SK-N-SH treated with all-trans-retinoic acid at 6 μM for 48 hours (cell line): ENCODE measurements at regions not wholly inside any gene's neighbourhood (a gene's known extent, or its start where the extent isn't known, plus 50 kb on each side); places are given as distances from the start of the nearest gene placed in this dataset.

ENCODE experiments used
- ATAC-seq: fragments of 200-7000 bp; cut with Tn5 transposase; 3 replicates; pipeline ENCODE4 v1.9.1; 2020; ENCODE audit warnings: mild to moderate bottlenecking, moderate library complexity
- ARNTL ChIP-seq: fragments of 450-650 bp; formaldehyde crosslinking; IDR thresholded peaks from 2 replicates; pipeline ENCODE4 v1.5.0; 2020; ENCODE audit warnings: low read depth, mild to moderate bottlenecking, moderate library complexity, borderline replicate concordance
- BACH2 ChIP-seq: fragments of 250-450 bp; sonication (Bioruptor Pico); IDR thresholded peaks from 2 replicates; pipeline ENCODE4 v1.9.0; 2021; ENCODE audit warnings: mild to moderate bottlenecking, borderline replicate concordance
- ESRRG ChIP-seq: fragments of 250-450 bp; sonication (Bioruptor Pico); IDR thresholded peaks from 2 replicates; pipeline ENCODE4 v1.6.1; 2021; ENCODE audit warnings: mild to moderate bottlenecking
- GLIS3 ChIP-seq: fragments of 250-450 bp; sonication (Bioruptor Pico); IDR thresholded peaks from 2 replicates; pipeline ENCODE4 v1.5.0; 2020; ENCODE audit warnings: mild to moderate bottlenecking, moderate library complexity
- ISL1 ChIP-seq: fragments of 250-450 bp; sonication (Bioruptor Pico); IDR thresholded peaks from 2 replicates; pipeline ENCODE4 v2.1.2; 2022; ENCODE audit warnings: mild to moderate bottlenecking, moderate library complexity
- PPARA ChIP-seq: fragments of 250-450 bp; sonication (Bioruptor Pico); IDR thresholded peaks from 2 replicates; pipeline ENCODE4 v1.5.0; 2020; ENCODE audit warnings: mild to moderate bottlenecking, borderline replicate concordance
- RARB ChIP-seq: fragments of 250-450 bp; sonication (Bioruptor Pico); IDR thresholded peaks from 2 replicates; pipeline ENCODE4 v1.8.0; 2021; ENCODE audit warnings: mild to moderate bottlenecking, moderate library complexity
- SNAI2 ChIP-seq: fragments of 250-450 bp; sonication (Bioruptor Pico); IDR thresholded peaks from 2 replicates; pipeline ENCODE4 v1.5.0; 2020; ENCODE audit warnings: mild to moderate bottlenecking, moderate library complexity
- TCF4 ChIP-seq: fragments of 250-450 bp; sonication (Bioruptor Pico); IDR thresholded peaks from 2 replicates; pipeline ENCODE4 v1.8.0; 2021; ENCODE audit warnings: mild to moderate bottlenecking, moderate library complexity, borderline replicate concordance
- TOX ChIP-seq: fragments of 250-450 bp; sonication (Bioruptor Pico); IDR thresholded peaks from 2 replicates; pipeline ENCODE4 v1.8.0; 2021; ENCODE audit warnings: mild to moderate bottlenecking, moderate library complexity, borderline replicate concordance
- ZC3H10 ChIP-seq: fragments of 250-450 bp; sonication (Bioruptor Pico); IDR thresholded peaks from 2 replicates; pipeline ENCODE4 v1.5.1; 2021; ENCODE audit warnings: mild to moderate bottlenecking, moderate library complexity
- ZFP3 ChIP-seq: fragments of 250-450 bp; sonication (Bioruptor Pico); IDR thresholded peaks from 2 replicates; pipeline ENCODE4 v1.5.0; 2020; ENCODE audit warnings: mild to moderate bottlenecking, moderate library complexity
- ZFP30 ChIP-seq: fragments of 450-650 bp; formaldehyde crosslinking; IDR thresholded peaks from 2 replicates; pipeline ENCODE4 v1.5.0; 2022; ENCODE audit warnings: mild to moderate bottlenecking, moderate library complexity
- ZNF565 ChIP-seq: fragments of 450-650 bp; formaldehyde crosslinking; conservative IDR thresholded peaks from 2 replicates; pipeline ENCODE4 v1.5.0; 2020; ENCODE audit warnings: low read depth, mild to moderate bottlenecking, moderate library complexity
- ZNF70 ChIP-seq: fragments of 450-650 bp; formaldehyde crosslinking; IDR thresholded peaks from 2 replicates; pipeline ENCODE4 v1.5.0; 2020; ENCODE audit warnings: mild to moderate bottlenecking, moderate library complexity
- ZNF8 ChIP-seq: fragments of 450-650 bp; formaldehyde crosslinking; IDR thresholded peaks from 2 replicates; pipeline ENCODE4 v1.5.0; 2020; ENCODE audit warnings: mild to moderate bottlenecking, moderate library complexity
- TF ChIP-seq, protein P1 (sequence below): fragments of 250-450 bp; sonication (Bioruptor Pico); IDR thresholded peaks from 2 replicates; pipeline ENCODE4 v1.5.1; 2020; ENCODE audit warnings: low read depth, mild to moderate bottlenecking, moderate library complexity
- TF ChIP-seq, protein P2 (sequence below): fragments of 250-450 bp; sonication (Bioruptor Pico); IDR thresholded peaks from 2 replicates; pipeline ENCODE4 v1.8.0; 2020; ENCODE audit warnings: mild to moderate bottlenecking, moderate library complexity, borderline replicate concordance
- TF ChIP-seq, protein P3 (sequence below): fragments of 250-450 bp; sonication (Bioruptor Pico); IDR thresholded peaks from 2 replicates; pipeline ENCODE4 v1.5.1; 2021; ENCODE audit warnings: mild to moderate bottlenecking, moderate library complexity
- TF ChIP-seq, protein P4 (sequence below): fragments of 250-450 bp; sonication (Bioruptor Pico); IDR thresholded peaks from 2 replicates; pipeline ENCODE4 v1.5.0; 2020; ENCODE audit warnings: mild to moderate bottlenecking, moderate library complexity

DNA sequence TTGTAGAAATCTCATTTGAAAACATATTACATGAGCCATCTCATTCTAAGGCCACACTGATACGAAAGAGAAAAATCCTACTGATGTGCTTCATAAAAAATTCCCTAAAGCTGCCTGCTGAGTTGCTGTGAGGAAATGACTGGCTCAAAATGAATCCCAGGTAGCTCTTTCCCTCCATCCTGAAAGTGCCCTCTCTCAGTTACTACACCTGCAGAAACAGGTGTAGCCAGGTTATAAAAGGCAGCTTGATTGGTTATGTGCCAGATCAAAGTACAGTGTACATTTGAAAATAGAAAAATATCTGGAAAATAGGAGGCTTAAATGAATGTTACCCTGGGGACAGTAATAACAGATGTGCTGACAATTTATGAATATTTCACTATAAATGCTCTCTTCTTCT, 833.4 kb upstream of the ADGRL4 start:
- ATAC-seq: no peak
- no peak for TF ChIP-seq ARNTL (CRISPR knock-in tag)
- TF ChIP-seq, protein P1, sequence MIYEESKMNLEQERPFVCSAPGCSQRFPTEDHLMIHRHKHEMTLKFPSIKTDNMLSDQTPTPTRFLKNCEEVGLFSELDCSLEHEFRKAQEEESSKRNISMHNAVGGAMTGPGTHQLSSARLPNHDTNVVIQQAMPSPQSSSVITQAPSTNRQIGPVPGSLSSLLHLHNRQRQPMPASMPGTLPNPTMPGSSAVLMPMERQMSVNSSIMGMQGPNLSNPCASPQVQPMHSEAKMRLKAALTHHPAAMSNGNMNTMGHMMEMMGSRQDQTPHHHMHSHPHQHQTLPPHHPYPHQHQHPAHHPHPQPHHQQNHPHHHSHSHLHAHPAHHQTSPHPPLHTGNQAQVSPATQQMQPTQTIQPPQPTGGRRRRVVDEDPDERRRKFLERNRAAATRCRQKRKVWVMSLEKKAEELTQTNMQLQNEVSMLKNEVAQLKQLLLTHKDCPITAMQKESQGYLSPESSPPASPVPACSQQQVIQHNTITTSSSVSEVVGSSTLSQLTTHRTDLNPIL (CRISPR knock-in tag): no peak
- no peak for TF ChIP-seq ZFP30 (CRISPR knock-in tag)
- no peak for TF ChIP-seq RARB (CRISPR knock-in tag)
- TF ChIP-seq BACH2: no peak
- no peak for TF ChIP-seq GLIS3 (CRISPR knock-in tag)
- no peak for TF ChIP-seq ZFP3
- TF ChIP-seq TOX: no peak

DNA sequence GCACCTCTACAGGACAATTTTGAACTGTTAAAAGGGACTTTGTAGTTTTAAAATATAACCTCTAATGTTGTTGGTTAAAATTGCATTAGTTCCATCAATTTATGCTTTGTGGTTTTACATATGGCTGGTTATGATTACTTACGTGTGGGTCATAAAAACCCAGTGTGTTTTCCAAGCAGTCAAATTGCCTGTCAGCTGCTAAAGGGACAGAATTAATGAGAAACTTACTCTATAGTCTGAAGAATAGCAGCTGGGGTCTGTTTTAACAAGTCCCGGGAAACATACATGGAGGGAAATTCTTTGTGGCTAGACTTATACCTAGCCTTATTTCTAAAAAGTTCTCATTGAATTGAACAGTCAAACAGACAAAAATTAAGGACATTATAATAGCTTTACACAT, 820.9 kb upstream of the ADGRL4 start:
- TF ChIP-seq PPARA (no peak), RARB (CRISPR knock-in tag) (no peak), ZFP3 (no peak), ARNTL (CRISPR knock-in tag) (no peak), ZC3H10 (CRISPR knock-in tag) (no peak), ISL1 (CRISPR knock-in tag) (no peak)
- no peak for ATAC-seq

DNA sequence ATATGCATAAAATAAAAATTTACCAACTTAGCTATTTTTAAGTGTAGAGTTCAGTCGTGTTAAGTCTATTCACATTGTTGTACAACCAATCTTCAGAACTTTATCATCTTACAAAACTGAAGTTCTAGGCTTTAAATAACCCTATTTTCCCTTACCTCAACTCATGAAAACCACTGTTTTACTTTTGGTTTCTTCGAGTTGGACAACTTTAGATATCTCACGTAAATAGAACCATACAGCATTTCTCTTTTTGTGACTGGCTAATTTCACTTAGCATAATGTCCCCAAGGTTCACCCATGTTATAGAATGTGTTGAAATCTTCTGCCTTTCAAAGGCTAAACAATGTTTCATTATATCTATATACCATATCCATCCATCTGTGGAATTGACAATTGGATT, 819.0 kb upstream of the ADGRL4 start:
- no peak for ATAC-seq
- TF ChIP-seq ZNF8 (no peak), ZFP30 (CRISPR knock-in tag) (no peak)
- TF ChIP-seq, protein P2, sequence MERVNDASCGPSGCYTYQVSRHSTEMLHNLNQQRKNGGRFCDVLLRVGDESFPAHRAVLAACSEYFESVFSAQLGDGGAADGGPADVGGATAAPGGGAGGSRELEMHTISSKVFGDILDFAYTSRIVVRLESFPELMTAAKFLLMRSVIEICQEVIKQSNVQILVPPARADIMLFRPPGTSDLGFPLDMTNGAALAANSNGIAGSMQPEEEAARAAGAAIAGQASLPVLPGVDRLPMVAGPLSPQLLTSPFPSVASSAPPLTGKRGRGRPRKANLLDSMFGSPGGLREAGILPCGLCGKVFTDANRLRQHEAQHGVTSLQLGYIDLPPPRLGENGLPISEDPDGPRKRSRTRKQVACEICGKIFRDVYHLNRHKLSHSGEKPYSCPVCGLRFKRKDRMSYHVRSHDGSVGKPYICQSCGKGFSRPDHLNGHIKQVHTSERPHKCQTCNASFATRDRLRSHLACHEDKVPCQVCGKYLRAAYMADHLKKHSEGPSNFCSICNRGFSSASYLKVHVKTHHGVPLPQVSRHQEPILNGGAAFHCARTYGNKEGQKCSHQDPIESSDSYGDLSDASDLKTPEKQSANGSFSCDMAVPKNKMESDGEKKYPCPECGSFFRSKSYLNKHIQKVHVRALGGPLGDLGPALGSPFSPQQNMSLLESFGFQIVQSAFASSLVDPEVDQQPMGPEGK (CRISPR knock-in tag): no peak
- TF ChIP-seq, protein P3, sequence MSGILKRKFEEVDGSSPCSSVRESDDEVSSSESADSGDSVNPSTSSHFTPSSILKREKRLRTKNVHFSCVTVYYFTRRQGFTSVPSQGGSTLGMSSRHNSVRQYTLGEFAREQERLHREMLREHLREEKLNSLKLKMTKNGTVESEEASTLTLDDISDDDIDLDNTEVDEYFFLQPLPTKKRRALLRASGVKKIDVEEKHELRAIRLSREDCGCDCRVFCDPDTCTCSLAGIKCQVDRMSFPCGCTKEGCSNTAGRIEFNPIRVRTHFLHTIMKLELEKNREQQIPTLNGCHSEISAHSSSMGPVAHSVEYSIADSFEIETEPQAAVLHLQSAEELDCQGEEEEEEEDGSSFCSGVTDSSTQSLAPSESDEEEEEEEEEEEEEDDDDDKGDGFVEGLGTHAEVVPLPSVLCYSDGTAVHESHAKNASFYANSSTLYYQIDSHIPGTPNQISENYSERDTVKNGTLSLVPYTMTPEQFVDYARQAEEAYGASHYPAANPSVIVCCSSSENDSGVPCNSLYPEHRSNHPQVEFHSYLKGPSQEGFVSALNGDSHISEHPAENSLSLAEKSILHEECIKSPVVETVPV: no peak

DNA sequence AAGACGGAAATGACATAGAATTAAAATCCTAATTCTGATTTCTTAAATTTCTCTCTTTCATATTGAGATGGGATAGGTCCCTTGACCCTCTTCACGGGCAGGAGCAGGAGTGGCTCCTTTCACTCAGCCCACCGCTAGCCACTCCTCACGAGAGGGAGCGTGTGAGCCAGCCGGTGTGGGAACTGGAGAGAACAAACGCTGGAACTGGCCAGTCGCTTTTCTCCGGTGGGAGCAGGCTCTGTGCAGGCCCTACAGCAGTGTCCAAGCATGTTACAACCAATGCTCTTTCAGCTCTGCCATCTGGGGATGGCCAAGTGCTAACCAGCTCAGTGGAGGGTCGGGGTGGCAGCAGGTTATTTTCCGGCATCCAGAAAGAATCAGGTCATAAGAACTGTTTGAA, 815.5 kb upstream of the ADGRL4 start:
- no peak for ATAC-seq
- no peak for TF ChIP-seq BACH2
- TF ChIP-seq PPARA: no peak
- TF ChIP-seq ZNF70 (CRISPR knock-in tag): no peak
- TF ChIP-seq, protein P4, sequence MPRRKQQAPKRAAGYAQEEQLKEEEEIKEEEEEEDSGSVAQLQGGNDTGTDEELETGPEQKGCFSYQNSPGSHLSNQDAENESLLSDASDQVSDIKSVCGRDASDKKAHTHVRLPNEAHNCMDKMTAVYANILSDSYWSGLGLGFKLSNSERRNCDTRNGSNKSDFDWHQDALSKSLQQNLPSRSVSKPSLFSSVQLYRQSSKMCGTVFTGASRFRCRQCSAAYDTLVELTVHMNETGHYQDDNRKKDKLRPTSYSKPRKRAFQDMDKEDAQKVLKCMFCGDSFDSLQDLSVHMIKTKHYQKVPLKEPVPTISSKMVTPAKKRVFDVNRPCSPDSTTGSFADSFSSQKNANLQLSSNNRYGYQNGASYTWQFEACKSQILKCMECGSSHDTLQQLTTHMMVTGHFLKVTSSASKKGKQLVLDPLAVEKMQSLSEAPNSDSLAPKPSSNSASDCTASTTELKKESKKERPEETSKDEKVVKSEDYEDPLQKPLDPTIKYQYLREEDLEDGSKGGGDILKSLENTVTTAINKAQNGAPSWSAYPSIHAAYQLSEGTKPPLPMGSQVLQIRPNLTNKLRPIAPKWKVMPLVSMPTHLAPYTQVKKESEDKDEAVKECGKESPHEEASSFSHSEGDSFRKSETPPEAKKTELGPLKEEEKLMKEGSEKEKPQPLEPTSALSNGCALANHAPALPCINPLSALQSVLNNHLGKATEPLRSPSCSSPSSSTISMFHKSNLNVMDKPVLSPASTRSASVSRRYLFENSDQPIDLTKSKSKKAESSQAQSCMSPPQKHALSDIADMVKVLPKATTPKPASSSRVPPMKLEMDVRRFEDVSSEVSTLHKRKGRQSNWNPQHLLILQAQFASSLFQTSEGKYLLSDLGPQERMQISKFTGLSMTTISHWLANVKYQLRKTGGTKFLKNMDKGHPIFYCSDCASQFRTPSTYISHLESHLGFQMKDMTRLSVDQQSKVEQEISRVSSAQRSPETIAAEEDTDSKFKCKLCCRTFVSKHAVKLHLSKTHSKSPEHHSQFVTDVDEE: no peak
- no peak for TF ChIP-seq ESRRG (CRISPR knock-in tag)
- TF ChIP-seq ZC3H10 (CRISPR knock-in tag): no peak
- no peak for TF ChIP-seq ZNF8
- TF ChIP-seq SNAI2 (CRISPR knock-in tag): no peak
- TF ChIP-seq TOX: no peak
- no peak for TF ChIP-seq TCF4
- TF ChIP-seq, protein P3: no peak
- TF ChIP-seq ZNF565 (CRISPR knock-in tag): no peak
- TF ChIP-seq, protein P2 (CRISPR knock-in tag): no peak
